GM12872 (cell line): ENCODE measurements at regions not wholly inside any gene's neighbourhood (a gene's known extent, or its start where the extent isn't known, plus 50 kb on each side); places are given as distances from the start of the nearest gene placed in this dataset.

Experiments used
- CTCF ChIP-seq: IDR thresholded peaks from 3 replicates; pipeline ENCODE4 v1.5.1; 2011; ENCODE audit warnings: low read depth, mild to moderate bottlenecking, low read length, moderate library complexity; ENCODE audit not compliant: insufficient read depth

DNA sequence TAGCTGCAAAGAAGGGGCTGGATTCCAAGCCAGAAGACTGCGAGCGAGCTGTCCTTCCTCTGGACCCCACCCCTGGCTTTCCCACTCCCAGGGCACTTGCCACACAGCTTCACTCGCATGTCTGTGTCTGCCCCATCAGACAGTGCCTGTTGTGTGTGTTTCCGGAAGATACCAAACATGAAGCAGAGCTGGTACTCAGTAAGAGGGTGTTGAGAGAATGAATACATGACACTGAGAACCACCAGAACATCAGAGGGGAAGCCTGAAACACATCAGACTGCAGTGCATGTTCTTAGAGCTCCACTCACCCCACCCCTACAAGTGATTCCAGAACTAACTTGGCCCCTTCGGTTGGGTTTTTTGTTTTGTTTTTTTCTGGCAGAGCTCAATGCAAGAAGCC is 181.5 kb downstream of the TTC32 start:
- TF ChIP-seq CTCF: no peak

- no peak for TF ChIP-seq CTCF
These were observed 182.2 kb downstream of the TTC32 start for GRCh38 chr2:19719540-19719939.

DNA sequence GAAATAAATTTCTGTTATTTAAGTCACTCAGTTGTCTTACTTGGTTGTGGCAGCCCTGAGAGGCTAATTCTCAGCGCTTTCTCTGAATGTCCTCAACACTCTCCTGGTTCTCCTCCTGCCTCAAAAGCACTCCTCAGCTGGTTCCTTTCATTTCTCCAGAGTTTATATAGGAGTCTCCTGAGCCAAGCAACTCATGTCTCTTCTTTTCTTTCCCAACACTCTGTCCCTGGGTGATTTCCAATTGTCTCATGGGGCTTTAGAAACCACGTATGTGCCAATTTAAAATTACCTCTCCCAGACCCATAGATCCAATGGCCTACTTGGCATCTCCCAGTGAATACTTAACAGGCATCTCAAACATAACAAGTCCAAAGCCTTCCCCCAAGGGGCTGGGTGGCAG is 184.3 kb downstream of the TTC32 start:
- TF ChIP-seq CTCF: no peak

DNA sequence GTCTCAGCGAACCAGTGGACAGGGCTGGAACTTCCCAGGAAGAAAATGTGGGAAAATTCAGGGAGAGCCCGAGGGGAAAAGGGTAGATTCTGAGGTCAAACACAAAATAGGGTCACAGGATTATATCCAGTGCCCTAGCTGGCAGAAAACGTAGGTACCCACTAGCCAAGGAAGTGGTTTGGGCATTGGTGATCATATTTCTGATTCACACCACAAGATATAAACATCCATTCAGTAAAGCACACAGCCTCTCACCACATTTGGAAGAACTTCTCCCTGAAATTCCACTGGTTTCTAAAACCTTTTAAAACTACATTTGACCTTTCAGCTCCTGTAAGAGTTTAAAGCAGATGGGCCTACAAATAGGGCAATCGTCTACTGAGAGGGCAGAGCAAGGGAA is 186.9 kb downstream of the TTC32 start:
- TF ChIP-seq CTCF: no peak

- no peak for TF ChIP-seq CTCF
These were observed 188.9 kb downstream of the TTC32 start for GRCh38 chr2:19712850-19713249.

- TF ChIP-seq CTCF: no peak
These were observed 190.1 kb downstream of the TTC32 start for GRCh38 chr2:19711470-19712372.

DNA sequence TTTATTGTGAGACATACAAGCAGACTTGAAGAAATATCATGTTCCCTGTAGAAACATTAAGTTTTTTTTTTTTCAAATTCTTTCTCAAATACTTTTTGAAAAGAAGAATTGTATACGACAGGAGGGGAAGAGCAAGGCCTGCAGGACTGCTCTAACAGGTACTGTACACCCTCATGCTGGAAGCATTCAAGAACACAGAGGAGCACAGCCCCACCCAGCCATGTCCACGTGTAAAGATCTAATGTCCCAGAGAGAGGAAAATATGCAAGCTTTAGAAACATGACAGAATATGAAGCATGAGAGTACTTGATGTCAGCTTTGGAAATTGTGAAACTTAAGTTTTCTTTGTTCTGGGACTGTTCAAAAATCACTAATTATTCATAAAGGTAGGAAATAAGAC is 191.6 kb downstream of the TTC32 start:
- no peak for TF ChIP-seq CTCF
